ENCODE measurements at regions not wholly inside any gene's neighbourhood (a gene's known extent, or its start where the extent isn't known, plus 50 kb on each side); places are given as distances from the start of the nearest gene placed in this dataset.

- Histone ChIP-seq H3K4me3 (ENCODE audit: insufficient read depth, low read depth, low read length) (no peak overlapping the region), H3K4me1 (ENCODE audit: control insufficient read depth, insufficient read depth, low read length) (no peaks in the 10 kb centered on the region), H2AK5ac (ENCODE audit: low read depth, low read length) (no peak overlapping the region), H3K27ac (ENCODE audit: insufficient read depth, low read length) (no peak overlapping the region), H4K8ac (ENCODE audit: low read depth in 2 of 2, low read length in 2 of 2) (no peak overlapping the region), H3K9me1 (ENCODE audit: insufficient read depth, low read length) (no peaks in the 10 kb centered on the region), H3K9me3 (ENCODE audit: control insufficient read depth, insufficient read depth, low read length) (peaks cover 36% of the 10 kb centered on the region), H3K4me2 (ENCODE audit: low read depth, low read length) (no peak overlapping the region), H4K5ac (ENCODE audit: low read depth, low read length) (no peak overlapping the region), H3K27me3 (ENCODE audit: control insufficient read depth, insufficient read depth, low read length) (no peaks in the 10 kb centered on the region), H3K14ac (replicated peaks; ENCODE audit: low read depth, low read length) (no peak overlapping the region), H3K18ac (ENCODE audit: low read depth, low read length) (no peak overlapping the region), H2BK5ac (ENCODE audit: low read depth, low read length, poor library complexity, severe bottlenecking) (no peak overlapping the region), H2BK15ac (ENCODE audit: low read depth, low read length) (no peak overlapping the region), H2BK120ac (ENCODE audit: low read depth, low read length) (no peak overlapping the region), H2AK9ac (replicated peaks; ENCODE audit: low read depth, low read length, poor library complexity) (no peak overlapping the region), H3K9ac (ENCODE audit: low read depth, low read length) (no peak overlapping the region), H4K91ac (ENCODE audit: insufficient read depth, low read depth, low read length) (no peak overlapping the region), H4K20me1 (ENCODE audit: insufficient read depth, low read length) (no peaks in the 10 kb centered on the region), H3K4ac (ENCODE audit: low read depth, low read length) (no peak overlapping the region), H3K79me1 (ENCODE audit: low read depth in 1 of 2, low read length in 2 of 2) (no peaks in the 10 kb centered on the region), H3K36me3 (ENCODE audit: control insufficient read depth, insufficient read depth, low read length) (no peaks in the 10 kb centered on the region), H2AFZ (replicated peaks; ENCODE audit: low read length, poor library complexity) (no peak overlapping the region), H3K56ac (ENCODE audit: extremely low read depth, insufficient read depth, low read length) (no peak overlapping the region), H2BK20ac (ENCODE audit: low read depth, low read length) (no peak overlapping the region), H3K23ac (ENCODE audit: low read depth, low read length) (no peak overlapping the region)
- WGBS, 2 experiments (ENCODE audit: extremely low coverage in 2 of 2, insufficient read length in 1 of 2): 10% methylated on average over 2 of the region's 10 CpGs; no CpG with 5 or more reads in 1 of the 2 experiments
- ATAC-seq (ENCODE audit: low read depth): no peak
- BruUV-seq (replicated peaks): no TSS peak
- TF ChIP-seq RFX5 (IDR thresholded peaks at IDR 0.05; ENCODE audit: low read depth, low read length): no peak
- no peak for TF ChIP-seq BHLHE40 (IDR thresholded peaks at IDR 0.05; ENCODE audit: low read depth, low read length)
- no peak for TF ChIP-seq CHD1 (IDR thresholded peaks at IDR 0.05; ENCODE audit: low read depth, low read length)
- TF ChIP-seq NFE2L2 (IDR thresholded peaks at IDR 0.05; ENCODE audit: low read depth, low read length): no peak
- no peak for TF ChIP-seq SMC3 (IDR thresholded peaks at IDR 0.05; ENCODE audit: low read depth, low read length)
- TF ChIP-seq CTCF (conservative IDR thresholded peaks at IDR 0.05; ENCODE audit: low read depth, low read length): no peak
- TF ChIP-seq RCOR1 (IDR thresholded peaks at IDR 0.05; ENCODE audit: insufficient replicate concordance, low read length): no peak
- no peak for TF ChIP-seq ELK1 (IDR thresholded peaks at IDR 0.05; ENCODE audit: borderline replicate concordance, low read depth, low read length)
- TF ChIP-seq USF2 (IDR thresholded peaks at IDR 0.05; ENCODE audit: low read depth, low read length): no peak
- no peak for TF ChIP-seq MAFK (IDR thresholded peaks at IDR 0.05; ENCODE audit: low read depth, low read length)
- TF ChIP-seq MAZ (IDR thresholded peaks at IDR 0.05; ENCODE audit: borderline replicate concordance, low read depth, low read length): no peak
- ChIA-PET CTCF (no interaction called here), POLR2A (ENCODE audit: unreplicated experiment) (no interaction called here)
- in situ Hi-C loops (cut with MboI; ENCODE audit: low sequenced_read_pairs): no loop called here
- DNase-seq: no peak
- intact Hi-C loops (cut with micrococcal nuclease): no loop called here
- dilution Hi-C loops (cut with HindIII; ENCODE audit: low sequenced_read_pairs, unreplicated experiment): no loop called here
These were observed 411.9 kb upstream of the SHH start for GRCh38 chr7:156223935-156224832.
